Parathyroid adenoma (tissue), 2 donors: ENCODE measurements at regions not wholly inside any gene's neighbourhood (a gene's known extent, or its start where the extent isn't known, plus 50 kb on each side); places are given as distances from the start of the nearest gene placed in this dataset.

Source experiments
- H2AFZ ChIP-seq: fragments of 300-600 bp; sonication (generic); one replicate; pipeline ENCODE4 v1.7.0; 2017; ENCODE audit warnings: antibody characterized with exemption, mild to moderate bottlenecking
- H3K27ac ChIP-seq: fragments of 300-600 bp; sonication (generic); one replicate; pipeline ENCODE4 v1.7.0; 2017
- H3K27me3 ChIP-seq: fragments of 300-600 bp; sonication (generic); one replicate; pipeline ENCODE4 v1.7.0; 2017; ENCODE audit warnings: low read length; ENCODE audit not compliant: control insufficient read depth, insufficient read depth
- H3K36me3 ChIP-seq: fragments of 300-600 bp; sonication (generic); one replicate; pipeline ENCODE4 v1.7.0; 2017; ENCODE audit warnings: low read length; ENCODE audit not compliant: control insufficient read depth, insufficient read depth
- H3K4me1 ChIP-seq: fragments of 300-600 bp; sonication (generic); one replicate; pipeline ENCODE4 v1.7.0; 2017; ENCODE audit warnings: control low read depth
- H3K4me2 ChIP-seq: fragments of 300-600 bp; sonication (generic); one replicate; pipeline ENCODE4 v1.7.0; 2017; ENCODE audit warnings: low read length
- H3K4me3 ChIP-seq: fragments of 300-600 bp; sonication (generic); one replicate; pipeline ENCODE4 v1.7.0; 2017; ENCODE audit warnings: low read depth, low read length
- H3K79me2 ChIP-seq: fragments of 300-600 bp; sonication (generic); one replicate; pipeline ENCODE4 v1.7.0; 2017; ENCODE audit warnings: control low read depth
- H3K9ac ChIP-seq: fragments of 300-600 bp; sonication (generic); one replicate; pipeline ENCODE4 v1.7.0; 2017; ENCODE audit warnings: mild to moderate bottlenecking
- H3K9me3 ChIP-seq: fragments of 300-600 bp; sonication (generic); one replicate; pipeline ENCODE4 v1.7.0; 2017; ENCODE audit warnings: low read length; ENCODE audit not compliant: control insufficient read depth
- TF ChIP-seq, protein P1 (sequence below): fragments of 300-600 bp; sonication (generic); IDR thresholded peaks from one replicate; pipeline ENCODE4 v1.7.0; 2017; ENCODE audit warnings: antibody characterized with exemption, mild to moderate bottlenecking
- donor health status: primary hyperparathyroidism.

DNA sequence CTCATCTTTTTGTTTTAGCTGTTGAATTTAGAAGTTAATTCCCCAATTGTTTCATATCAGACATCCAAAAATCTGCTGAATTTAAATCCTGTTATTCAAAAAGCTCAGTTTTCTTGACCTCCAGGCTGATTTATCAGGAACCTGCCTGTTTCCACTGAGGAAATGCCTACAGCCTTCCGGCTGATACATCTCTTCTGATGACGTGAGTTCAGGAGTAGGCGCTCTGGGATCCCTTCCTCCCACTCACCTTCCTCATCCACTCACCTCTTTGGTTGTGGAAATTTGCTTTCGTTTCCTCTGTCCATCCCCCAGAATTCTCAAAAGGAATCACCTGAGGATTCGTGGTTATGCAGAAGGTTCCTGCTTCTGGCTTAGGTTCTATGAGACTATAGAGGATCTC lies 55.4 kb upstream of the ALDH1A3 start:
- Histone ChIP-seq H3K4me1 (no peaks in the 10 kb centered on the region), H3K27me3 (no peaks in the 10 kb centered on the region), H3K4me2 (no peak overlapping the region), H3K79me2 (no peaks in the 10 kb centered on the region), H3K9ac (no peak overlapping the region), H3K36me3 (no peaks in the 10 kb centered on the region), H3K27ac (no peak overlapping the region), H2AFZ (no peak overlapping the region), H3K9me3 (no peaks in the 10 kb centered on the region), H3K4me3 (no peak overlapping the region)
- TF ChIP-seq, protein P1, sequence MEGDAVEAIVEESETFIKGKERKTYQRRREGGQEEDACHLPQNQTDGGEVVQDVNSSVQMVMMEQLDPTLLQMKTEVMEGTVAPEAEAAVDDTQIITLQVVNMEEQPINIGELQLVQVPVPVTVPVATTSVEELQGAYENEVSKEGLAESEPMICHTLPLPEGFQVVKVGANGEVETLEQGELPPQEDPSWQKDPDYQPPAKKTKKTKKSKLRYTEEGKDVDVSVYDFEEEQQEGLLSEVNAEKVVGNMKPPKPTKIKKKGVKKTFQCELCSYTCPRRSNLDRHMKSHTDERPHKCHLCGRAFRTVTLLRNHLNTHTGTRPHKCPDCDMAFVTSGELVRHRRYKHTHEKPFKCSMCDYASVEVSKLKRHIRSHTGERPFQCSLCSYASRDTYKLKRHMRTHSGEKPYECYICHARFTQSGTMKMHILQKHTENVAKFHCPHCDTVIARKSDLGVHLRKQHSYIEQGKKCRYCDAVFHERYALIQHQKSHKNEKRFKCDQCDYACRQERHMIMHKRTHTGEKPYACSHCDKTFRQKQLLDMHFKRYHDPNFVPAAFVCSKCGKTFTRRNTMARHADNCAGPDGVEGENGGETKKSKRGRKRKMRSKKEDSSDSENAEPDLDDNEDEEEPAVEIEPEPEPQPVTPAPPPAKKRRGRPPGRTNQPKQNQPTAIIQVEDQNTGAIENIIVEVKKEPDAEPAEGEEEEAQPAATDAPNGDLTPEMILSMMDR: no peak

- no peaks in the 10 kb centered on the region for H3K9me3 ChIP-seq
- H3K27me3 ChIP-seq: no peaks in the 10 kb centered on the region
- TF ChIP-seq, protein P1: no peak
- no peak overlapping the region for H3K4me3 ChIP-seq
- no peak overlapping the region for H2AFZ ChIP-seq
- H3K27ac ChIP-seq: no peak overlapping the region
- no peak overlapping the region for H3K9ac ChIP-seq
- H3K4me1 ChIP-seq: no peaks in the 10 kb centered on the region
- H3K79me2 ChIP-seq: no peaks in the 10 kb centered on the region
- H3K4me2 ChIP-seq: no peak overlapping the region
- no peaks in the 10 kb centered on the region for H3K36me3 ChIP-seq
Observed at GRCh38 chr15:100829457-100829856, 50.2 kb upstream of the ALDH1A3 start.
